GM12878 (cell line): ENCODE measurements at regions not wholly inside any gene's neighbourhood (a gene's known extent, or its start where the extent isn't known, plus 50 kb on each side); places are given as distances from the start of the nearest gene placed in this dataset.

Experiments used
- ATAC-seq: fragments of 200-7000 bp; cut with Tn5 transposase; 3 replicates; pipeline ENCODE4 v1.9.1; 2020; ENCODE audit warnings: mild to moderate bottlenecking, moderate library complexity
- BruUV-seq: library from RNA; stranded (reverse); fragments of 400-500 nt; replicated peaks from 2 replicates; lab custom pipeline; 2021; lab: Mats Ljungman, UMichigan
- CTCF ChIA-PET: fragments of 300-600 bp; sonication (Branson Sonifier 250); formaldehyde crosslinking; extraction: SDS; loops from one replicate; lab custom pipeline; 2021; ENCODE audit warnings: inconsistent platforms; lab: Yijun Ruan, JAX
- POLR2A ChIA-PET: fragments of 350-600 bp; formaldehyde crosslinking; extraction: SDS; loops from one replicate; lab custom pipeline; 2021; ENCODE audit warnings: inconsistent platforms; lab: Charles Lee
- RAD21 ChIA-PET: fragments of 300-600 bp; sonication (Branson Sonifier 250); formaldehyde crosslinking; loops from one replicate; lab custom pipeline; 2023; ENCODE audit warnings: antibody characterized with exemption; ENCODE audit not compliant: unreplicated experiment; lab: Charles Lee
- SMC1A ChIA-PET: fragments of 300-600 bp; sonication (Branson Sonifier 250); formaldehyde crosslinking; loops from one replicate; lab custom pipeline; 2023; ENCODE audit not compliant: unreplicated experiment, uncharacterized antibody; lab: Charles Lee
- DNase-seq: peaks from one replicate; pipeline ENCODE4 v3.0.0-alpha.2; 2011; ENCODE audit warnings: low read depth, low spot score
- FAIRE-seq: peaks from 3 replicates; lab custom pipeline; 2011; peaks lifted over from hg19 to GRCh38; lab: Jason Lieb, UNC
- H2AFZ ChIP-seq: 2 replicates; pipeline ENCODE4 v1.6.0; 2011; ENCODE audit warnings: low read depth, low read length, control low read depth; ENCODE audit not compliant: control insufficient read depth
- H3K27ac ChIP-seq: 2 replicates; pipeline ENCODE4 v1.5.1; 2011; ENCODE audit warnings: control low read depth; ENCODE audit not compliant: control insufficient read depth, insufficient read depth
- H3K27me3 ChIP-seq, 2 experiments: replicated peaks in 1 of 2; 2 replicates each; pipeline versions ENCODE4 v1.6.0 to v1.6.1; 2011; ENCODE audit warnings: low read length in 1 of 2; ENCODE audit not compliant: control insufficient read depth in 2 of 2, insufficient read depth in 2 of 2
- H3K36me3 ChIP-seq, 2 experiments: 2 replicates each; pipeline ENCODE4 v1.5.1; 2011; ENCODE audit warnings: low read length in 1 of 2; ENCODE audit not compliant: control insufficient read depth in 2 of 2, insufficient read depth in 2 of 2
- H3K4me1 ChIP-seq: 2 replicates; pipeline ENCODE4 v1.6.1; 2011; ENCODE audit warnings: mild to moderate bottlenecking, low read length, moderate library complexity, mixed read lengths; ENCODE audit not compliant: control insufficient read depth, insufficient read depth
- H3K4me2 ChIP-seq: 2 replicates; pipeline ENCODE4 v1.6.0; 2011; ENCODE audit warnings: control low read depth; ENCODE audit not compliant: control insufficient read depth, insufficient read depth
- H3K4me3 ChIP-seq: fragments of 200-600 bp; sonication (generic); 2 replicates; pipeline ENCODE4 v1.5.1; 2016
- H3K79me2 ChIP-seq: 2 replicates; pipeline ENCODE4 v1.6.0; 2011; ENCODE audit warnings: low read length; ENCODE audit not compliant: control insufficient read depth, insufficient read depth
- H3K9ac ChIP-seq: 2 replicates; pipeline ENCODE4 v1.8.0; 2011; ENCODE audit warnings: low read length, control low read depth, mixed read lengths; ENCODE audit not compliant: control insufficient read depth, insufficient read depth
- H3K9me3 ChIP-seq: replicated peaks from 3 replicates; pipeline ENCODE4 v1.5.1; 2011; ENCODE audit warnings: mild to moderate bottlenecking, low read length; ENCODE audit not compliant: control insufficient read depth, insufficient read depth
- H4K20me1 ChIP-seq: 2 replicates; pipeline ENCODE4 v1.6.0; 2011; ENCODE audit not compliant: control insufficient read depth, insufficient read depth
- CHD4 ChIP-seq: fragments of 200-600 bp; sonication (generic); IDR thresholded peaks from 2 replicates; pipeline ENCODE4 v1.6.1; 2016; ENCODE audit warnings: mild to moderate bottlenecking
- CUX1 ChIP-seq: IDR thresholded peaks from 2 replicates; pipeline ENCODE4 v1.6.1; 2012; ENCODE audit warnings: improper control_type of control experiment, low read depth, low read length; ENCODE audit not compliant: insufficient replicate concordance
- GABPA ChIP-seq: IDR thresholded peaks from 2 replicates; pipeline ENCODE4 v1.6.1; 2014; ENCODE audit warnings: antibody characterized with exemption, low read depth, mild to moderate bottlenecking, inconsistent platforms
- MXI1 ChIP-seq: fragments of 150-350 bp; IDR thresholded peaks from 2 replicates; pipeline ENCODE4 v1.6.1; 2011; ENCODE audit warnings: low read depth, mild to moderate bottlenecking, inconsistent platforms, low read length, improper control_type of control experiment
- RAD21 ChIP-seq: IDR thresholded peaks from 2 replicates; pipeline ENCODE4 v1.6.1; 2011; ENCODE audit warnings: mild to moderate bottlenecking, low read depth, low read length, moderate library complexity; ENCODE audit not compliant: insufficient read depth
- RB1 ChIP-seq: fragments of 450-650 bp; formaldehyde crosslinking; IDR thresholded peaks from 2 replicates; pipeline ENCODE4 v1.6.1; 2017; ENCODE audit warnings: mild to moderate bottlenecking, borderline replicate concordance
- ZNF207 ChIP-seq: fragments of 450-650 bp; IDR thresholded peaks from 2 replicates; pipeline ENCODE4 v1.6.1; 2014; ENCODE audit warnings: antibody characterized with exemption, mild to moderate bottlenecking, borderline replicate concordance
- ZNF622 ChIP-seq: fragments of 450-650 bp; IDR thresholded peaks from 2 replicates; pipeline ENCODE4 v1.6.1; 2017; ENCODE audit warnings: mild to moderate bottlenecking, inconsistent platforms
- WGBS: methylation state at CpG from one replicate; pipeline ENCODE4 v1.1.6; 2016; ENCODE audit warnings: low lambda C conversion rate; ENCODE audit not compliant: insufficient replicate concordance, insufficient coverage; ENCODE audit errors: missing lambda C conversion rate; 5-methylcytosine and 5-hydroxymethylcytosine counted together
- in situ Hi-C: fragments of 300-500 bp; cut with MboI; formaldehyde crosslinking; loops from 9 replicates; pipeline ENCODE4 v1.14.3; 2018; ENCODE audit warnings: mixed read lengths
- intact Hi-C: fragments of 100-400 bp; cut with micrococcal nuclease; formaldehyde crosslinking; loops from one replicate; pipeline ENCODE4 v1.14.2; 2022; ENCODE audit not compliant: unreplicated experiment
- TF ChIP-seq, protein P1 (sequence below): IDR thresholded peaks from 2 replicates; pipeline ENCODE4 v1.6.1; 2012; ENCODE audit warnings: low read depth, low read length, improper control_type of control experiment
- TF ChIP-seq, protein P2 (sequence below): fragments of 450-650 bp; IDR thresholded peaks from 2 replicates; pipeline ENCODE4 v1.6.1; 2017; ENCODE audit warnings: mild to moderate bottlenecking
- TF ChIP-seq, protein P3 (sequence below): IDR thresholded peaks from 2 replicates; pipeline ENCODE4 v1.6.1; 2012; ENCODE audit warnings: low read length, inconsistent platforms

DNA sequence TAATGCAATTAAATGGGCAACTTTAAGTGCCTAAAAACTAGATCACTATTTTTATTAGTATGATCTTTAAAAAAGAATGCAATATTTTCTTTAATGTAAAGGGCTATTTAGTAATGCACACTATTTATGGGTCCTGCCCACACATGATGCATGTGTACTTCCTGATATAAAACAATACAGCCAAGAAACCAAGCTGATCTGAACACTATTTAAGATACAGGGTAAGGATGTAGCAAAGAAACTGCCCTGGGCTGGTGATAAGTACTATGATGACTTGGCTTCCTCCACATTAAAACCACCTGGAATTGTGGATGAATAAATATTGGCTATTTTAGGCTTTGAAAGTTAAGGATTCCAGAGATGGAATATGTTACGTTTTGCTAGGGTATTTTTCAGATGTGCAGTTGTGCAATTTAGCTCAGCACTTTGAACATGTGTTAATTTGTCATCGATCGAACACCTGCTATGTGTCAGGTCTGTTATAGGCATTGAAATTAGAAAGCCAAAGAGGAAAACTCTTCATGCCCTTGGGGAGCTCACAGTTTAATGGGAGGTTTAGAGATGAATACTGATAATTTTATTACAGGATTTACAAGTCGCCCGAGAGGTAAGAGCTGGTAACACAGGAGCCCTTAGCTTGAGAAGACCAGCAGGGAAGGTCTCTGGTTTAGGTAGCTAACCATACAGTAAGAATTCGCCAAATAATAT, 276.7 kb downstream of the PLK2 start:
- Histone ChIP-seq H3K27me3 (no peaks in the 10 kb centered on the region), H3K9me3 (no peaks in the 10 kb centered on the region), H3K4me1 (no peaks in the 10 kb centered on the region), H2AFZ (no peak overlapping the region), H3K4me2 (no peak overlapping the region), H3K79me2 (no peaks in the 10 kb centered on the region), H3K27ac (no peak overlapping the region), H4K20me1 (no peaks in the 10 kb centered on the region), H3K9ac (no peak overlapping the region), H3K4me3 (no peak overlapping the region), H3K36me3 (no peaks in the 10 kb centered on the region)
- ATAC-seq (no peak), DNase-seq (no peak), FAIRE-seq (no peak)
- ChIA-PET CTCF (interaction anchor here (0.6 kb wide), 1 partner anchor 294 kb away, joined by 3 read pairs; no protein-coding TSS in a partner anchor), RAD21 (no interaction called here), POLR2A (no interaction called here), SMC1A (interaction anchor here (1.0 kb wide), 1 partner anchor 9 kb away, joined by 4 read pairs; no protein-coding TSS in a partner anchor)
- in situ Hi-C loops, result no loop called here
- intact Hi-C loops, result no loop called here
- no TSS peak for BruUV-seq
- WGBS, result 53% methylated on average over 6 of the region's 6 CpGs
- TF ChIP-seq, protein P1, sequence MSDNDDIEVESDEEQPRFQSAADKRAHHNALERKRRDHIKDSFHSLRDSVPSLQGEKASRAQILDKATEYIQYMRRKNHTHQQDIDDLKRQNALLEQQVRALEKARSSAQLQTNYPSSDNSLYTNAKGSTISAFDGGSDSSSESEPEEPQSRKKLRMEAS, result no peak
- TF ChIP-seq MXI1 (no peak), GABPA (no peak), CUX1 (no peak), ZNF622 (no peak), RB1 (no peak), CHD4 (no peak), ZNF207 (no peak), RAD21 (no peak)
- TF ChIP-seq, protein P2, sequence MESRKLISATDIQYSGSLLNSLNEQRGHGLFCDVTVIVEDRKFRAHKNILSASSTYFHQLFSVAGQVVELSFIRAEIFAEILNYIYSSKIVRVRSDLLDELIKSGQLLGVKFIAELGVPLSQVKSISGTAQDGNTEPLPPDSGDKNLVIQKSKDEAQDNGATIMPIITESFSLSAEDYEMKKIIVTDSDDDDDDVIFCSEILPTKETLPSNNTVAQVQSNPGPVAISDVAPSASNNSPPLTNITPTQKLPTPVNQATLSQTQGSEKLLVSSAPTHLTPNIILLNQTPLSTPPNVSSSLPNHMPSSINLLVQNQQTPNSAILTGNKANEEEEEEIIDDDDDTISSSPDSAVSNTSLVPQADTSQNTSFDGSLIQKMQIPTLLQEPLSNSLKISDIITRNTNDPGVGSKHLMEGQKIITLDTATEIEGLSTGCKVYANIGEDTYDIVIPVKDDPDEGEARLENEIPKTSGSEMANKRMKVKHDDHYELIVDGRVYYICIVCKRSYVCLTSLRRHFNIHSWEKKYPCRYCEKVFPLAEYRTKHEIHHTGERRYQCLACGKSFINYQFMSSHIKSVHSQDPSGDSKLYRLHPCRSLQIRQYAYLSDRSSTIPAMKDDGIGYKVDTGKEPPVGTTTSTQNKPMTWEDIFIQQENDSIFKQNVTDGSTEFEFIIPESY, result no peak
- TF ChIP-seq, protein P3, sequence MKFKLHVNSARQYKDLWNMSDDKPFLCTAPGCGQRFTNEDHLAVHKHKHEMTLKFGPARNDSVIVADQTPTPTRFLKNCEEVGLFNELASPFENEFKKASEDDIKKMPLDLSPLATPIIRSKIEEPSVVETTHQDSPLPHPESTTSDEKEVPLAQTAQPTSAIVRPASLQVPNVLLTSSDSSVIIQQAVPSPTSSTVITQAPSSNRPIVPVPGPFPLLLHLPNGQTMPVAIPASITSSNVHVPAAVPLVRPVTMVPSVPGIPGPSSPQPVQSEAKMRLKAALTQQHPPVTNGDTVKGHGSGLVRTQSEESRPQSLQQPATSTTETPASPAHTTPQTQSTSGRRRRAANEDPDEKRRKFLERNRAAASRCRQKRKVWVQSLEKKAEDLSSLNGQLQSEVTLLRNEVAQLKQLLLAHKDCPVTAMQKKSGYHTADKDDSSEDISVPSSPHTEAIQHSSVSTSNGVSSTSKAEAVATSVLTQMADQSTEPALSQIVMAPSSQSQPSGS, result no peak
